ENCODE measurements at regions not wholly inside any gene's neighbourhood (a gene's known extent, or its start where the extent isn't known, plus 50 kb on each side); places are given as distances from the start of the nearest gene placed in this dataset.
"Not testable (repeated sequence)": the region's sequence is repeated elsewhere in the genome, so short reads cannot be mapped to it uniquely, and the experiment has no call there.

DNA sequence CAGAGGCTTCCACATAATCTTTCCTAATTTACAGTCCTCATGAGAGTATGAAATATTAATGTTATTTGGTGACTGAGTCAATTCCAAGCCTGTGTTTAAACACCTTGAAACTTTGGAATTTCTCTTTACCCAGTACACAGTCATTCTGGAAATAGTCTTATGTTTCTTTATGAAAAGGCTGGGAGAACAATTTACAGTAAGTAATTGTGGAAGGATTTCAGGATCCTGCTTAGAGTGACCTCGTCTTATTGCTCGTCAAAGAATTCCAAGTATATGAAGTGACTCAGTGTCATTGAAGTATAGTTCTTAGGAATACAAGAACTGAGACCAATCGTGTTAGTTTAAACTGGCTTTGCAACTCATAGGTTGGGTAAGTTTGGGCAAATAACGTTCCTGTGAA, 634.2 kb downstream of the SLC16A7 start:
- no peak overlapping the region for H3K4me3 ChIP-seq (ENCODE audit: low read depth, low read length)
- no peak for DNase-seq (ENCODE audit: low read depth)
- TF ChIP-seq, protein P1, sequence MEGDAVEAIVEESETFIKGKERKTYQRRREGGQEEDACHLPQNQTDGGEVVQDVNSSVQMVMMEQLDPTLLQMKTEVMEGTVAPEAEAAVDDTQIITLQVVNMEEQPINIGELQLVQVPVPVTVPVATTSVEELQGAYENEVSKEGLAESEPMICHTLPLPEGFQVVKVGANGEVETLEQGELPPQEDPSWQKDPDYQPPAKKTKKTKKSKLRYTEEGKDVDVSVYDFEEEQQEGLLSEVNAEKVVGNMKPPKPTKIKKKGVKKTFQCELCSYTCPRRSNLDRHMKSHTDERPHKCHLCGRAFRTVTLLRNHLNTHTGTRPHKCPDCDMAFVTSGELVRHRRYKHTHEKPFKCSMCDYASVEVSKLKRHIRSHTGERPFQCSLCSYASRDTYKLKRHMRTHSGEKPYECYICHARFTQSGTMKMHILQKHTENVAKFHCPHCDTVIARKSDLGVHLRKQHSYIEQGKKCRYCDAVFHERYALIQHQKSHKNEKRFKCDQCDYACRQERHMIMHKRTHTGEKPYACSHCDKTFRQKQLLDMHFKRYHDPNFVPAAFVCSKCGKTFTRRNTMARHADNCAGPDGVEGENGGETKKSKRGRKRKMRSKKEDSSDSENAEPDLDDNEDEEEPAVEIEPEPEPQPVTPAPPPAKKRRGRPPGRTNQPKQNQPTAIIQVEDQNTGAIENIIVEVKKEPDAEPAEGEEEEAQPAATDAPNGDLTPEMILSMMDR (IDR thresholded peaks at IDR 0.05; ENCODE audit: low read depth, low read length, missing control alignments) = no peak

DNA sequence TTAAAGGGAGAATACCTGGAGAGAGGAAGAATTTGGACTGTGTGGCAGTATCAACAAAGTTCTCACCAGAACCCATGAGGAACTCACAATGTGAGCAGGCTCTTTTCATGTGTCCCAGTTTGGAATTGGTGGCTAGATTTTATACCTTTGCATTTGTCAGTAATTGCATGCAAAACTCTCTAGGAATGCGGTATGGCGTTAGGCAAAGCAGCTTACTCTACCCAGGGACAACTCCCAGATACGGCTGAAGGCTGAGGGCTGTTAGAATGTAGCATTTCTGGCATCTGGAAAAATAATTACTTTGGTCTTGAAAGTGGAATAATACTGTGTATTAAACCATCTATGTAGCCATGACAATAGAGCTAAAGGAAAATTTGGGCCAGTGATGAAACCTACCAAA, 635.5 kb downstream of the SLC16A7 start:
- no peak for DNase-seq (ENCODE audit: low read depth)
- H3K4me3 ChIP-seq (ENCODE audit: low read depth, low read length) = no peak overlapping the region
- TF ChIP-seq, protein P1 (IDR thresholded peaks at IDR 0.05; ENCODE audit: low read depth, low read length, missing control alignments) = no peak

DNA sequence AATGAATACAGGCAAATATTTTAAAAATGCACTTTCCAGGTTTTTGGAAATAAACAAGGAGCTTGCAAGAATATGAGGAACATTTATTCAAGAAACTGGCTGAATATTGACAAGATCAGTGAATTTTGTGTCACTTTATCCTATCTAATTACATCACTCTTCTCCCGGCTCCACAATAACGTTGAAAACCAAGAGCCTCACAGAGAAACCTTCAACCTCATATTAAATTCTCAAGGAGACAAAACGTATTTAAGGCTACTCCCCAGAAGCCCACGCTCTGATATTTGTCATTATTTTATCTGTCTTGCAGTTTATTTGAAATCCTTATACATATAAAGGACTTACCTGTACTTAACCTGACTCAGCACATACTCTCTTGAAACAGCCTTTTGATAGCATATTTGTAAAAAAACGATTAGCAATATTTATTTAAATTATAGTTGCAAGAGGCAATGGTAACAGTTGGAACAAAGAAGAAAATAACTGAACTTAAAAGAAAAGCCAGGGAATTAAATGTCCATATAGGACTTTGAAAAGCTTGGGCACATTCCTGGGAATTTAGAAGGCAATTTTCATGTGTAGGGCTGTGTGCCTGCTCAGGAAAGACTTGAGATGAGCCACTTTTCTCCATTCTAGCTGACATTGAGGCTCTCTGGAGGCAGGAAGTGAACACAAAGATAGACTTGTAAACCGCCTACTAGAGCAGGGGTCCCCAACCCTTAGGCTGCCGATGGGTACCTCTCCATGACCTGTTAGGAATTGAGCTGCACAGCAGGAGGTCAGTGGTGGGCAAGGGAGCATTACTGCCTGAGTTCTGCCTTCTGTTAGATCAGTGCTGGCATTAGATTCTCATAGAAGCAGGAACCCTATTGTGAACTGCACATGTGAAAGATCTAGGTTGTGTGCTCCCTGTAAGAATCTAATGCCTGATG, 636.4 kb downstream of the SLC16A7 start:
- DNase-seq (ENCODE audit: low read depth) = no peak
- no peak overlapping the region for H3K4me3 ChIP-seq (ENCODE audit: low read depth, low read length)
- TF ChIP-seq, protein P1 (IDR thresholded peaks at IDR 0.05; ENCODE audit: low read depth, low read length, missing control alignments) = no peak

DNA sequence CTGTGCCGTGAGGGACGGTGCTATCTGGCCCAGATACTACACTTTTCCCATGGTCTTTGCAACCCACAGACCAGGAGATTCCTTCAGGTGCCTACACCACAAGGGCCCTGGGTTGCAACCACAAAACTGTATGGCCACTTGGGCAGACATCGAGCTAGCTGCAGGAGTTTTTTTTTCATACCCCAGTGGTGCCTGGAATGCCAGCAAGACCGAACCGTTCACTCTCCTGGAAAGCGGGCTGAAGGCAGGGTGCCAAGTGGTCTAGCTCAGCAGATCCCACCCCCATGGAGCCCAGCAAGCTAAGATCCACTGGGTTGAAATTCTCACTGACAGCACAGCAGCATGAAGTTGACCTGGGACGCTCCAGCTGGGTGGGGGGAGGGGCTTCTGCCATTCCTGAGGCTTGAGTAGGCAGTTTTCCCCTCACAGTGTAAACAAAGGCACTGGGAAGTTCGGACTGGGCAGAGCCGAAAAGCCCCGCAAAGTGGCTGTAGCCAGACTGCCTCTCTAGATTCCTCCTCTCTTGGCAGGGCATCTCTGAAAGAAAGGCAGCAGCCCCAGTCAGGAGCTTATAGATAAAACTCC, 638.9 kb downstream of the SLC16A7 start:
- not testable (repeated sequence) for H3K4me3 ChIP-seq (ENCODE audit: low read depth, low read length); DNase-seq (ENCODE audit: low read depth)

DNA sequence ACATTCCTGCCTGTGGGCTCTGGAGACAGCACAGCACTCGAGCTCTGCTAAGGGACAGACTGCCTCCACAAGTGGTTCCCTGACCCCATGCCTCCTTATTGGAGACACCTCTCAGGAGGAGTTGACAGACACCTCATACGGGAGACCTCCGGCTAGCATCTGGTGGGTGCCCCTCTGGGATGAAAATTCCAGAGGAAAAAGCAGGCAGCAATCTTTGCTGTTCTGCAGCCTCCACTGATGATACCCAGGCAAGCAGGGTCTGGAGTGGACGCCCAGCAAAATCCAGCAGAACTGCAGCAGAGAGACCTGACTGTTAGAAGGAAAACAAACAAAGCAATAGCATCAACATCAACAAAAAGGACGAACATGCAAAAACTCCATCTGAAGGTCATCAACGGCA, 639.4 kb downstream of the SLC16A7 start:
- TF ChIP-seq, protein P1 (IDR thresholded peaks at IDR 0.05; ENCODE audit: low read depth, low read length, missing control alignments) = no peak
- no peak overlapping the region for H3K4me3 ChIP-seq (ENCODE audit: low read depth, low read length)
- no peak for DNase-seq (ENCODE audit: low read depth)

DNA sequence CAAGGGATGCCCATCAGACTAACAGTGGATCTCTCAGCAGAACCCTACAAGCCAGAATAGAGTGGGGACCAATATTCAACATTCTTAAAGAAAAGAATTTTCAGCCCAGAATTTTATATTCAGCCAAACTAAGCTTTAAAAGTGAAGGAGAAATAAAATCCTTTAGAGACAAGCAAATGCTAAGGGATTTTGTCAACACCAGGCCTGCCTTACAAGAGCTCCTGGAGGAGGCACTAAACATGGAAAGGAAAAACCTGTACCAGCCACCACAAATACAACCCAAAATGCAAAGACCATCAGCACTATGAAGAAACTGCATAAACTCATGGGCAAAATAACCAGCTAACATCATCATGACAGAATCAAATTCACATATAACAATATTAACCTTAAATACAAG, 640.6 kb downstream of the SLC16A7 start:
- not testable (repeated sequence) for H3K4me3 ChIP-seq (ENCODE audit: low read depth, low read length); DNase-seq (ENCODE audit: low read depth)

DNA sequence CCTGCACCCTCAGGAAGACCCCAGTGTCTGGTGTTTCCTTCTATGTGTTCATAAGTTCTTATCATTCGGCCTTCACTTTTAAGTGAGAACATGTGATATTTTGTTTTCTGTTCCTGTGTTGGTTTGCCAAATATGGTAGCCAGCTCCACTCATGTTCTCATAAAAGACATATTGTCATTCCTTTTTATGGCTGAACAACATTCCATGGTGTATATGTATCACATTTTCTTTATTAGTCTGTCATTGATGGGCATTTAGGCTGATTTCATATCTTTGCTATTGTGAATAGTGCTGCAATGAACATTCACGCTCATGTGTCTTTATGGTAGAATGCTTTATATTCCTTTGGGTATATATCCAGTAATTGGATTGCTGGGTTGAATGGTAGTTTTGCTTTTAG, 645.1 kb downstream of the SLC16A7 start:
- DNase-seq (ENCODE audit: low read depth) = no peak
- TF ChIP-seq, protein P1 (IDR thresholded peaks at IDR 0.05; ENCODE audit: low read depth, low read length, missing control alignments) = no peak
- no peak overlapping the region for H3K4me3 ChIP-seq (ENCODE audit: low read depth, low read length)

DNA sequence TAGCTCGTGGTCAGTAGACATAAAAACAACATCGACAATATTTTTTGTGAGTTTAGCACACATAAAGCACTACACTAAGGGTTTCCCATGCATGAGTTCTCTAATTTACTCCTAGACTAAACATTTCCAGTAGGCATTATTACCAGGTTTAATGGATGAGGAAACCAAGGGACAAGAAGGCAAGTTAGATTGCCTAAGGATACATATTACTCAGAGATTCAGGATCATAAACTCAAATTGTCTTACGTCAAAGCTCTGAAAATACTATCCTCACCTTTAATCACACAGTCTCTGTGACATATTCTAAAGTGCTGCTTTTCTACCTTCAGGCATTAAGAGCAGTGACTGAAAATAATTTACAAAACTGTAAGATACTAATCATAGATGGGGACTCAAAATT, 655.3 kb downstream of the SLC16A7 start:
- DNase-seq (ENCODE audit: low read depth) = no peak
- H3K4me3 ChIP-seq (ENCODE audit: low read depth, low read length) = no peak overlapping the region
- TF ChIP-seq, protein P1 (IDR thresholded peaks at IDR 0.05; ENCODE audit: low read depth, low read length, missing control alignments) = no peak
